ENCODE measurements at regions not wholly inside any gene's neighbourhood (a gene's known extent, or its start where the extent isn't known, plus 50 kb on each side); places are given as distances from the start of the nearest gene placed in this dataset.
A peak's percentile ranks its signal among the peaks of the same experiment; 100 is the strongest.
"Not testable (repeated sequence)": the region's sequence is repeated elsewhere in the genome, so short reads cannot be mapped to it uniquely, and the experiment has no call there.

- DNase-seq (ENCODE audit: low read depth): no peak
Measured at GRCh38 chr1:213324859-213325258, 273.8 kb downstream of the RPS6KC1 start.

- no peak for DNase-seq (ENCODE audit: low read depth)
Measured at GRCh38 chr1:213325482-213325881, 274.4 kb downstream of the RPS6KC1 start.

- DNase-seq (ENCODE audit: low read depth): no peak
Measured at GRCh38 chr1:213326281-213327016, 275.4 kb downstream of the RPS6KC1 start.

- DNase-seq (ENCODE audit: low read depth): peak; percentile 66
Measured at GRCh38 chr1:213327017-213327667, 276.1 kb downstream of the RPS6KC1 start.

GRCh38 chr1:213329406-213330008 is 278.5 kb downstream of the RPS6KC1 start:
- DNase-seq (ENCODE audit: low read depth): no peak

GRCh38 chr1:213330281-213330680 is 279.2 kb downstream of the RPS6KC1 start:
- no peak for DNase-seq (ENCODE audit: low read depth)

- DNase-seq (ENCODE audit: low read depth): no peak
Measured at GRCh38 chr1:213331631-213332175, 280.7 kb downstream of the RPS6KC1 start.

- DNase-seq (ENCODE audit: low read depth): no peak
Measured at GRCh38 chr1:213332491-213332890, 281.4 kb downstream of the RPS6KC1 start.

GRCh38 chr1:213333121-213333520 is 282.1 kb downstream of the RPS6KC1 start:
- no peak for DNase-seq (ENCODE audit: low read depth)

GRCh38 chr1:213335084-213335483 is 284.0 kb downstream of the RPS6KC1 start:
- DNase-seq (ENCODE audit: low read depth): no peak

GRCh38 chr1:213337025-213337678 is 286.1 kb downstream of the RPS6KC1 start:
- DNase-seq (ENCODE audit: low read depth): no peak

GRCh38 chr1:213340593-213340992 is 289.6 kb downstream of the RPS6KC1 start:
- no peak for DNase-seq (ENCODE audit: low read depth)

GRCh38 chr1:213345621-213346020 is 294.6 kb downstream of the RPS6KC1 start:
- DNase-seq (ENCODE audit: low read depth): no peak

GRCh38 chr1:213357403-213357802 is 306.4 kb downstream of the RPS6KC1 start:
- no peak for DNase-seq (ENCODE audit: low read depth)

GRCh38 chr1:213358368-213358767 is 307.3 kb downstream of the RPS6KC1 start:
- not testable (repeated sequence) for DNase-seq (ENCODE audit: low read depth)

- DNase-seq (ENCODE audit: low read depth): no peak
Measured at GRCh38 chr1:213362598-213362997, 311.6 kb downstream of the RPS6KC1 start.

- no peak for DNase-seq (ENCODE audit: low read depth)
Measured at GRCh38 chr1:213366141-213366831, 315.2 kb downstream of the RPS6KC1 start.

- no peak for DNase-seq (ENCODE audit: low read depth)
Measured at GRCh38 chr1:213369465-213369864, 318.4 kb downstream of the RPS6KC1 start.

GRCh38 chr1:213370523-213370922 is 319.5 kb downstream of the RPS6KC1 start:
- no peak for DNase-seq (ENCODE audit: low read depth)

GRCh38 chr1:213371525-213371846 is 320.4 kb downstream of the RPS6KC1 start:
- no peak for DNase-seq (ENCODE audit: low read depth)

- DNase-seq (ENCODE audit: low read depth): no peak
Measured at GRCh38 chr1:213371847-213372619, 321.0 kb downstream of the RPS6KC1 start.

Measured in HS-27A (cell line).